ENCODE measurements at regions not wholly inside any gene's neighbourhood (a gene's known extent, or its start where the extent isn't known, plus 50 kb on each side); places are given as distances from the start of the nearest gene placed in this dataset.
"Not testable (repeated sequence)": the region's sequence is repeated elsewhere in the genome, so short reads cannot be mapped to it uniquely, and the experiment has no call there.

DNA sequence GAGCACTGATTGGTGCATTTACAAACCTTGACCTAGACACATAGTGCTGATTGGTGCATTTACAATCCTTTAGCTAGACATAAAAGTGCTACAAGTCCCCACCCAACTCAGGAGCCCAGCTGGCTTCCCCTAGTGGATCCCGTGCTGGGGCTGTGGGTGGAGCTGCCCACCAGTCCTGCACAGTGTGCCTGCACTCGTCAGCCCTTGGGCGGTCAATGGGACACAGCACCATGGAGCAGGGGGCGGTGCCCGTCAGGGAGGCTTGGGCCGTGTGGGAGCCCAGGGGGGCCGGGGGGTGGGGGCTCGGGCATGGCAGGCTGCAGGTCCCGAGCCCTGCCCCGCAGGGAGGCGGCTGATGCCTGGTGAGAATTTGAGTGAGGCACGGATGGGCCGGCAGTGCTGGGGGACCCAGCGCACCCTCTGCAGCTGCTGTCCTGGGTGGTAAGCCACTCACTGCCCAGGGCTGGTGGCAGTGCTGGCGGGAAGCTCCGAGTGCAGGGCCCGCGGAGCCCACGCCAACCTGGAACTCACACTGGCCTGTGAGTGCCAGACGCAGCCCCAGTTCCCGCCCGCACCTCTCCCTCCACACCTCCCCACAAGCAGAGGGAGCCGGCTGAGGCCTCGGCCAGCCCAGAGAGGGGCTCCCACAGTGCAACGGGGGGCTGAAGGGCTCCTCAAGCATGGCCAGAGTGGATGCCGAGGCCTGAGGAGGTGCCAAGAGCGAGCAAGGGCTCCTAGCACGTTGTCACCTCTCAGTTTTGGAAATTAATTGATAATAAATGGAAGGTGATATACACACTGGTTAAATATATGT lies 207.7 kb downstream of the RAP2B start:
- DNase-seq (ENCODE audit: low read depth, low spot score) = no peak

DNA sequence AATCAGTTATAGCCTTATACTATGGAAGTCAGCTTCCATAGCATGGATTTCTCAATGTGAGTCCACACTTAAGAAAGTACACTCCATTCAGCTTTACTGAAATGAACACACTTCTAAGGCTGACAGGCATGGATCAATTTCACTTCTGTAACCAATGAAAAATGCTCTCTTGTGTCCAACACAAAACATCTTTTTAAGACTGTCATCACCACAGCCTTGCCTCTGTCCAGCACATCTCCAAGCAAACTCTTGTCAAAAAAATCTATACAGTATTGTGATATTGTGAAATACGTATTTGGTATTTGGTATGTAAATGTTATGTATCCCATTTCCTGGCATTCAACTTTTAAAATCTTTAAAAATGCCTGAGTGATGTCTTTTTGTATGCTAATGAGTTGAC lies 208.7 kb downstream of the RAP2B start:
- no peak for DNase-seq (ENCODE audit: low read depth, low spot score)

DNA sequence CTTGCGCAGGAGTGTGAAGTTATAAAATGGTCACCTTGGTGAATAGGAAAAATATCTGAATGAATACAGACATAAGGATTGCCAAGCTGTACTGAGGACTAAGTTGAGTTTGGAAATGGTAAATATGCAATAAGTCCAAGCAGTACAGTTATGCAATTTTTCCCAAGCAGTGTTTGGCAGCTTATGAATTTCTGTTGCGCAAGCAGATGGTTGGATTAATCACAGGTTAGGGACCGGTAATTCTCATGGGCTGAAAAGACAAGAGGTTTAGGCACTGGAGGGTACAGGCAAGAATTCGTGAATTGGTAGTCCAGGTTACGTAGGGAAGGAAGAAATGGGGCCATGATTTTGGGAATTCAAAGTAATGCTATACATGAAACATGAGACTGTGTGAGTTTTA lies 210.3 kb downstream of the RAP2B start:
- no peak for DNase-seq (ENCODE audit: low read depth, low spot score)

DNA sequence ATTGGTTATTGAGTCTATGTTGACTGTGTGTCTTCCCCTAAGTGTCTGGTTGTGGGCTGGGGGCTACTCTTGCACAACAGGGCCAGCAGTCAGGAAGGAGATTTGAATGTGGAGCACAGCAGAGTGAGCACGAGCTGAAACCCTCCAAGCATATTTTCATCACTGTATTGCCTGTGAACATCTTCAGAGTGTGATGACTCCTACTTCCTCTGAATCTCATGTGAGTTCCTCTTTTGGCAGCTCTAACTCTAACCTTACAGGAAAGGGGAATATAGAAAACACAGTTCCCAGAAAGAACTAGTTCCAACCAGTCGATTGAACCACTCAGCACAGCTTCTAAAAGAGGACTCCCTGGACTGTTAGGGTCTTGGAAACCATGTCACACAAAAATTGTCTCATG lies 211.6 kb downstream of the RAP2B start:
- no peak for DNase-seq (ENCODE audit: low read depth, low spot score)

DNA sequence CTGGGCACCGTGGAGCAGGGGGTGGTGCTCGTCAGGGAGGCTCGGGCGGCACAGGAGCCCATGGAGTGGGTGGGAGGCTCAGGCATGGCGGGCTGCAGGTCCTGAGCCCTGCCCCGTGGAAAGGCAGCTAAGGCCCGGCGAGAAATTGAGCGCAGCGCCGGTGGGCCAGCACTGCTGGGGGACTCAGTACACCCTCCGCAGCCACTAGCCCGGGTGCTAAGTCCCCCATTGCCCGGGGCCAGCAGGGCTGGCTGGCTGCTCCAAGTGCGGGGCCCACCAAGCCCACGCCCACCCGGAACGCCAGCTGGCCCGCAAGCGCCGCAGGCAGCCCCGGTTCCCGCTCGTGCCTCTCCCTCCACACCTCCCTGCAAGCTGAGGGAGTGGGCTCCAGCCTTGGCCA lies 216.3 kb downstream of the RAP2B start:
- not testable (repeated sequence) for DNase-seq (ENCODE audit: low read depth, low spot score)

DNA sequence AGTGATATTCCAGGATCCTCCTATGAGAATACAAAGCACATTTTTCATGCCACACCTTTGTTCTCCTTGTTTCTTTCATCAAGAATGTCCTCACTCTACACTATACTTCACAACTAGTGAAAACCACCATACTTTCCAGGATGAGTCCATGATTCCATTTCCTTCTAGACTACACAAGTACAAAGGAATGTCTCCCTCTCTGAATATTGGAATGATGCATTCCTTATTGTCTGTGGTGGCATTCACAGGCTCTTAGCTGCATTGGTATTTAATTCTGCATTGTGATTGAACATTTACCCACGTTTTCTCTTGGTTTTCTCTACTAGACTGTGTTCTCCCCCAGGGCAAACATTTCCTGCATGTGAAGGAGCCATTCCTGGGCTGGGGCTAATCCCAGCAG lies 217.5 kb downstream of the RAP2B start:
- no peak for DNase-seq (ENCODE audit: low read depth, low spot score)

DNA sequence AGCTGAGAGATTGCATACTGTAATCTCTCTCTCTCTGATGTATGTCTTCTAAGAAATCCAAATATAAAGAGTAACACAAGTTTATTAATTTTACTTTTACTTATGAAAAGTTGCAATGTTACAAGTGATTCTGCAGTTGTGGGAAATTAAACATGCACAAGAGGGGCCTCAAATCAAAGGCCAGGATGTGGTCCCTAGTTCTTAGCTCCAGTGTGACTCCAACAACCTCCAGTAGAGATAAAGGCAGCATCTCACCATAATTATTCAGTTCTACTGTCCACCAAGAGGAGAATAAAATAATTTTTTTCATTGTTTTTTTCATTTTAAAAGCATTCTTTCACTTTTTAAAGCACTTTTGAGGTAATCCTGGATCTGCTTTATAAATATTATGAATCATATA lies 223.3 kb downstream of the RAP2B start:
- no peak for DNase-seq (ENCODE audit: low read depth, low spot score)

DNA sequence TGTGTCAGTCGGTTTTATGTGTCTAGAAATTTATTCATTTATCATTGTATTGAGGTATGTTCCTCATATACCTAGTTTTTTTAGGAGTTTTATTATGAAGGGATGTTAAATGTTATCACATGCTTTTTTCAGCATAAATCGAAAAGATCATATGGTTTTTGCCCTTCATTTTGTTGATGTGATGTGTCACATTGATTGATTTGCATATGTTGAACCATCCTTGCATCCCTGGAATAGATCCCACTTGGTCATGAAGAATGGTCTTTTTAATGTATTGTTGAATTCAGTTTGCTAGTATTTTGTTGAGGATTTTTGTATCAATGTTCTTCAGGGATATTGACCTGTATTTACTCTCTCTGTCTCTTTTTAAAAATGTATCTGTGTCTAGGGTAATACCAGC lies 230.3 kb downstream of the RAP2B start:
- no peak for DNase-seq (ENCODE audit: low read depth, low spot score)

DNA sequence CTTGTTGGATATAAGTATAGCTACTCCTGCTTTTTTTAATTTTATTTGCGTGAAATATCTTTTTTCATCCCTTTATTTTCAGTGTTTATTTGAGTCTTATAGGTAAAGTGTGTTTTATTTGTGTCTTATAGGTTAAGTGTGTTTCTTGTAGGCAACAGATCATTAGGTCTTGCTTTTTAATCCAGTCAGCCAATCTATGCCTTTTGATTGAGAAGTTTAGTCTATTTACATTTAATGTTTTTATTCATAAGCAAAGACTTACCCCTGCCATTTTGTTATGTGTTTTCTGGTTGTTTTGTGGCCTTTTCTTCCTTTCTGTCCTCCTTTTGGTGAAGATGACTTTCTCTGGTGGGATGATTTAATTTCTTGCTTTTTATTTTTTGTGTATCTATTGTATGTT lies 232.0 kb downstream of the RAP2B start:
- DNase-seq (ENCODE audit: low read depth, low spot score) = no peak

DNA sequence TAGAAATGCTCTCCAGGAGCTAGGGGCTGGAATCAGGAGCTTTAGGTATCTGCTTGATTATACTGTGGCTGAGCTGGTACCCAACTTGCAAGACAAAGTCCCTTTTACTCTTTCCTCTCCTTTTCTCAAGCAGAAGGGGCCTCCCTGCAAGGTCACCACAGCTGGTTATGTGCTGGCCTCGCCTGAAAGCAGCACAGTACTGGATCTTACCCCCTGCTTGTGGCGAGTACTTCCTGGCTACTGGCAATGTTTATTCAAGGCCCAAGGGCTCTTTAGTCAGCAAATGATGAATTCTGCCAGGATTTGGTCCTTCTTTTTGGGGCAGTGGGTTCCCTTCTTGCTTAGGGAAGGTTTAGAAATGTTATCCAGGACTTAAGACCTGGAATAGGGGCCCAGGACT lies 234.6 kb downstream of the RAP2B start:
- no peak for DNase-seq (ENCODE audit: low read depth, low spot score)

DNA sequence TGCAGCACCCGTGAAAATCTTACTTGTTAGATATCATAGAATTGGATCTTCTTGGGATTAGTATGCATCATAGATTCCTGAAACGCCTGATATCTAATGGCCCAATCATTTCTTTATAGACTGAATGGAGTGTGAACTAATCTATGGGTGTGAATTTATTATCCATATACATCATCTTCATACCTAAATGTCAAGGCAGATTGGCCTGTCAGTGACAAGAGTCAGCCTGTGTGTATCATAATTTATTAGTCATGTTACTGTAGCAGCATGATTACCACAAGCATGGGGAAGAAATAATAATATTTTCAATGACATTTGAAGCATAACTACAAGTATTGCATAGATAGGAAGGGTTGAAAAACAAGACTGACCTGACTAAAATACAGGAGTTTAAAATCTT lies 235.8 kb downstream of the RAP2B start:
- DNase-seq (ENCODE audit: low read depth, low spot score) = no peak

DNA sequence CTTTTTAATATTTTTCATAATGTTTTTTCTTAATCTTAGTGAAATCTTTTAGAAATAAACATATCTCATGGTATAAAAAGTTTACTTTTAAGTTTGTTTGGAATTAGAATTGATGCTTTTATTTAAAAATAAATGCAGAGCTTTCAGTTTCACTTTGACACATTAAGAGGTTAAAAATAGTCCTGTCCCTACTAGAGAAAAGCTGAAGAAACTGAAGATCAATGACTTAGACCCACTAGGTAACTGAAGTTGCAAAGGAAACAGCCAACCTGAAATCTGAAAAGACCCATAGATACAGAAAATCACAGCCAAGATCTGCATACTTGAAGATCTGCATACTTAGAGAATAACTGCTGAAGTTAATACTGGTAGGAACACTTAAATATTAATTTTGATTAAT lies 237.6 kb downstream of the RAP2B start:
- DNase-seq (ENCODE audit: low read depth, low spot score) = no peak

DNA sequence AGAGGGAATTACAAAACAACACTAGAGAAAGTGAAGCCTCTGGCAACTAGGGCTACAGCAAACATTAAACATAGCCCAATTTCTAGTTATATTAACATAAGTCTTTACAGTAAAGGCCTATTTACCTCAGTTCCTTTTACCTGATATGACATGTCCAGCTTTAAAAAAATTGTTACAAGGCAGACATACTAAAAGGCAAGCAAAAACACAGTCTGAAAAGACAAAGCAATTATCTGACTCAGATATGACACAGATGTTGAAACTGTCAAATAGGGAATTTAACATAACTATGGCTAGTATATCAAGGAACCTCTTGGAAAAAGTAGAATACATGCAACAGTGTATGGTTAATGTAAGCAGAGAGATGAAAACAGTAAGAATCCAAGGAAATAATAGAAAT lies 238.6 kb downstream of the RAP2B start:
- no peak for DNase-seq (ENCODE audit: low read depth, low spot score)

DNA sequence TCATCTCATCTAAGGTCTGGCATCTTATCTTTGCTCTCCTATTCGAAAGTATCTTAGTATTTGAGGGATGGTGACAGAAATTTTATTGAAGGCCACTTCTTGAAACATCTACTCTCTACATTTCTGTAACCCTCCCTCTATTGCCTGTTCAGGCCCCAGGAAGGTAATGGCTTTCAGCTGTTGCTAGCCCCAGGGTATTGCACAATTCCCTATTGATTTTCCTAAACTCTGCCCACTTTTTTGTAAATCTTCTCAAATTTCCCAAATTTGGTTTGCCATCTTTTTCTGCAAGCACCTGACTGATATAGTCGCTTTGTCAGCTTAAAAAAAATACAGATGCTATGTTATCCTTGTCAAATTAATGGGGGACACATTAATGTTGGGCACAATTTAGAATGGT lies 242.1 kb downstream of the RAP2B start:
- DNase-seq (ENCODE audit: low read depth, low spot score) = no peak

DNA sequence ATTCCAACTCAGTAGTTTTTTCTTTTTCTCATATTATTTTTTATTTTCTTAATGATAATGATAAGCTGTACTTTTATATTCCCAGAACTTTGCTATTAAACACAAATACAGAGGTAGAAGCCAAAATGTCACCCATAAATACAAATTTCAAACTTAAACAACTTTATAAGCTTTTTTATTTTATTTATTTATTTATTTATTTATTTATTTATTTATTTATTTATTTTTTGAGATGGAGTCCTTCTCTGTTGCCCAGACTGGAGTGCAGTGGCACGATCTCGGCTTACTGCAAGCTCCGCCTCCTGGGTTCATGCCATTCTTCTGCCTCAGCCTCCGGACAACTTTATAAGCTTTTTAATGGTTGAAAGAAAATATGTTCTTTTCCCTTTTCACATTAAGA lies 243.3 kb downstream of the RAP2B start:
- DNase-seq (ENCODE audit: low read depth, low spot score) = not testable (repeated sequence)

DNA sequence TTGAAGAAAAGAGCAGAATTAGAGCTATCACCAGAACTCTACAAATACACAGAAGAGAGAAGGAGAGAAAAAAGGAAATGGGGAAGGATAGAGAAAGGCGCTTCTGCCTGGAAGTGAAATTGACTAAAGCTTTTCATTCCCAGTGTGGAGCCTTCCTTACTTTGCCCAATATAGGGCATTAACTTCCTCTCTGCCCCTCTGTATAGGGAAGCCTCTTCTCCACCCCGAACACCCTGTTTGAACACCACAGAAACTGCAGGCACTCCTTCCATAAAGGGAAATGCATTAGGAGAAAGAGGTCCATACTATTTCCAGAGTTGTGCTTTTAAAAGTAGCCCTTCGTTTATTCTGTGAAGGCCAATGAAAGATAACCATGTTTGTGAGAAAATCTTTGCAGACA lies 248.5 kb downstream of the RAP2B start:
- no peak for DNase-seq (ENCODE audit: low read depth, low spot score)

DNA sequence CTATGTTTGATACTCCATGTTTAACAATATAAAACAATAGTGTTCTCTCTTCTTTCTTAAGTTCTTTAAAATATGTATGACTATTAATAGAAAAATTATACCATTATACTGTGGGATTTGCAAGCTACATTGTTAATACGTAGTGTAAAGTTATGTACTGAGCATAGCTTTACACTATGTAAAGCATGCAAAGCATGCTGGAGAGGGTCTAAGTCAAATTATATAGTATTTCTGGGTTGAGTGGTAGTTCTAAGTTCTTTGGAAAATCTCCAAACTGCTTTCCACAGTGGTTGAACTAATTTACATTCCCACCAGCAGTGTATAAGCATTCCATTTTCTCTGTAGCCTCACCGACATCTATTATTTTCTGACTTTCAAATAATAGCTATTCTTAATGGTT lies 253.0 kb downstream of the RAP2B start:
- DNase-seq (ENCODE audit: low read depth, low spot score) = no peak

DNA sequence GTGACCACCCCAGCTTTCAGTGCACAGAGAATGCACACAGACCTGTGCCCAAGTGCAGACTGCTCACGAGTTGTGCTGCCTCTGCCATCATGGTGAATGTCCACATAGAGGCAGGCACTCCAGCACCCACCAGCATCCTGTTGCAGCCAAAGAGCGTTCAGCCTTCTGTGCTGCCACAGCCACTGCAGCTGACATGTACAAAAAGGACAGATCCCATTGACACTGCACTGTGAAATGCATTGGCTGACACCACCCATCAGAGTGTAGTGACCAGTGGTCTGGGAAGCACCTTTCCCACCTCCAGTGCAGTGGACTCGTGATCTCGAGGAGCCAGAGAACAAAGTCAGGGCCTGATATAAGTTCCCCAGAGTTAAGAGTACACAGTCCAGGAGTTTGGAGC lies 260.3 kb downstream of the RAP2B start:
- no peak for DNase-seq (ENCODE audit: low read depth, low spot score)

DNA sequence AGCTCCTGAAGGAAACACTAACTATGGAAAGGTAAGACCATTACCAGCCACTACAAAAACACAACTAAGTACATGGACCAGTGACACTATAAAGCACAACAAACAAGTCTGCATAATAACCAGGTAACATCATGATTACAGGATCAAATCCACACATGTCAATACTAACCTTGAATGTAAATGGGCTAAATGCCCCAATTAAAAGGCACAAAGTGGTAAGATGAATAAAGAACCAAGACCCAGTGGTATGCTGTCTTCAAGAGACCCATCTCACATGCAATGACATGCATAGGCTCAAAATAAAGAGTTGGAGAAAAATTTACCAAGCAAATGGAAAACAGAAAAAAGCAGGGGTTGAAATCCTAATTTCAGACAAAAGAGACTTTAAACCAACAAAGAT lies 261.8 kb downstream of the RAP2B start:
- not testable (repeated sequence) for DNase-seq (ENCODE audit: low read depth, low spot score)

DNA sequence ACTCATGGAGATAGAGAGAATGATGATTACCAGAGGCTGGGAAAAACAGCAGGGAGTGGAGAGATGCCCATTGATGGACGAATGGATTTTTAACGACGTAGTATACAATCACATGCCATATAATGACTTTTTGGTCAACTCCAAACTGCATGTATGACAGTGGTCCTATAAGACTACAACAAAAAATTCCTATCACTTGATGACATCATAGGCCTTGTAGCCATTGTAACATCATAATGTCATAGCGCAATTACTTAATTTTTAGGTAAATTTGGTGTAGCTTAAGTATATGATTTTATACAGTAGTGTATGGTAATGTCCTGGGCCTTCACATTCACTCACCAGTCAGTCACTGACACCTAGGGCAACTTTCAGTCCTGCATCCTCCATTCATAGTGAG lies 264.3 kb downstream of the RAP2B start:
- no peak for DNase-seq (ENCODE audit: low read depth, low spot score)

DNA sequence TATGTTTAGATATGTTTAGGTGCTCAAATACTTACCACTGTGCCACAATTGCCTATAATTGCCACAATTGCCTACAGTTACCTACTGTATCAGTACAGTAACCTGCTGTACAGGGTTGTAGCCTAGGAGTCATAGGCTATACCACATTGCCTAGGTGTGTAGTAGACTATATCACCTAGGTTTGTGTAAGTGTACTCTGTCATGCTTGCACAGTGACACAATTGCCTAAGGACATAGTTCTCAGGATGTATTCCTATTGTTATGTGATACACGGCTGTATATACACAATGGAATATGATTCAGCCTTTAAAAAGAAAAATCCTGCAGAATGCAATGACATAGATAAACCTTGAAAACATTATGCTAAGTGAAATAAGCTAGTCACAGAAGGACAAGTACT lies 264.8 kb downstream of the RAP2B start:
- no peak for DNase-seq (ENCODE audit: low read depth, low spot score)

DNA sequence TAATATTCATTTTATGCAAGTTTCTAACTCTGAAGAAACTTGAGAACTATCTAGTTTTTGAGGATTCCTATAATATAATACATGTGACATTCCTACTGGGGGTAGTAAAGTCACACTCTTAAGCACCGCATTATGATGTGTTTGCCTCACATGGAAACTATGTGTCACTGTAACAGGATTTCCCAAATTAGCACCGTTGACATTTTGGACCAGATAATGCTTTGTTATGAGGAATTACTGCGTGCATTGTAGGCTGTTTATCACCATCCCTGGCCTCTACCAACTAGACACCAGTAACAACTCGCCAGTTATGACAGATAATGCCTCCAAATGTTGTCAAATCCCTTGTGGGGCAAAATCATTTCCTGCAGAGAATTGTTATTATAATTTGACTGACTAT lies 267.8 kb downstream of the RAP2B start:
- no peak for DNase-seq (ENCODE audit: low read depth, low spot score)

DNA sequence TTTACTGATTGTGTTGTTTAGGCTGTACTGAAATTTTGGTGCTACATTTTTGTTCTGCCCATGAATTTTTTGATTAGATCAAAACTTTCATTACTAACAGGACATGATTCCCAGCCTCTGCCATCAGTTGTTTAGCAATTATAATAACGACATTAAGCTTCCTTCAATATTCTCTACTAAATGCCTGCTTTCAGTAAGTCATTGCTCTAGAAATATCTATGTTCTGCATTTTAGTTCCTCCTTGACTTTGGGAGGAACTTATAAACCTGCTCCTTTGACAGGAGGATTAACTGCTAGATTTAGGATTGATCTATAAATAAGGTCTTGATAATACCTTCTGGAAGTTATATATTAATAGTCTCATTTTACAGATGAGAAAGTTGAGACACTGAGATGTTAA lies 269.1 kb downstream of the RAP2B start:
- DNase-seq (ENCODE audit: low read depth, low spot score) = no peak

DNA sequence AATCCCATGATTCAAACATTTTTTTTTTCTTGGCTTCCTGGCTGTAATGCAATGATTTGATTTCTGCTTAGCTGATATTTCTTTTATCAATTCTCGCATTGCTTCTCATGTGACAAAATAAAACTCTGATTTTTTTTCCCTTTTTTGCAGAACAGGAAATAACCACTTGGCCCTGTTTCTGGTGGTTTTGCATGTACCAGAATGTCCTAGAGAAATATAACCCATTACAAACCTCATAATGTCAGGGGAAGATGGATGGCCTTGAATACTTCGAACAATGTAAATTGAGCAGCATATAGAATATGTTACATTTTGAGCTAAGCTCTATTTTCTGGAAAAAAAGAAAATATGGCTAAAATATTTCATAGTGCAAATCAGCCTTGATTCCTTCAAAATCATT lies 275.6 kb downstream of the RAP2B start:
- no peak for DNase-seq (ENCODE audit: low read depth, low spot score)

Measured in pulmonary artery endothelial cell (primary cell).